ENCODE measurements at regions not wholly inside any gene's neighbourhood (a gene's known extent, or its start where the extent isn't known, plus 50 kb on each side); places are given as distances from the start of the nearest gene placed in this dataset.

DNA sequence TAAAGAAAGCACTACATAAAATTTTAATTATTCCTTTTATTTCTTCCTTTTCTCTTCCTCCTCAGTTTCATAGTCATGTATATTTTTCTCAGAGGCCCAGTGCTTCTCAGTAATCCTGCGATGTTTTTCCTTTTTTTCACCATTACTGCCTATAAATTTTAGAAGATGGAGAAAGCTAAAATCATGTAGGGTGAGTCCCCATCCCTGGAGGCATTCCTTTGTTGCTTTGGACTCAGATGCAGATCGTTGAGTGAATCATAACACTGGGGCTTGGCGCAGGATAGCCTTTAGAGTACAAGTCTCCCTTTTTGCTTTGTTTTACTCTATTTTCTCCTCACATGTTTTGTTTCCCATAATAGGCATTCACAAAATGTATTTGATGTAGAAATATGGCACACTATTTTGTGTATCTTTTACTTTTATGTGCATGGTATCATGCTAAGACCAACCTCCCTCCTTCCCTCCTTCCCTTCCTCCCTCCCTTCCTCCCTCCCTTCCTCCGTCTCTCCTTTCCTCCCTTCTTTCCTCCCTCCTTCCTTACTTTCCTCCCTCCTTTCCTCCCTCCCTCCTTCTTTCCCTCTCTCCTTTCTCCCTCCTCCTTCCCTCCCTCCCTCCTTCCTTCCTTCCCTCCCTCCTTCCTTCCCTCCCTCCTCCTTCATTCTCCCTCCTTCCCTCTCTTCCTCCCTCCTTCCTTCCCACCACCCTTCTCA, 72.4 kb downstream of the NUDT12 start:
- TF ChIP-seq RAD21 (IDR thresholded peaks at IDR 0.05; ENCODE audit: low read length) (no peak), POLR2A (IDR thresholded peaks at IDR 0.05; ENCODE audit: low read depth, low read length) (no peak), SMC3 (IDR thresholded peaks at IDR 0.05; ENCODE audit: low read depth, low read length) (no peak), CEBPB (IDR thresholded peaks at IDR 0.05; ENCODE audit: low read depth, low read length) (no peak), RCOR1 (IDR thresholded peaks at IDR 0.05; ENCODE audit: insufficient replicate concordance, low read length) (no peak)
- TF ChIP-seq, protein P1, sequence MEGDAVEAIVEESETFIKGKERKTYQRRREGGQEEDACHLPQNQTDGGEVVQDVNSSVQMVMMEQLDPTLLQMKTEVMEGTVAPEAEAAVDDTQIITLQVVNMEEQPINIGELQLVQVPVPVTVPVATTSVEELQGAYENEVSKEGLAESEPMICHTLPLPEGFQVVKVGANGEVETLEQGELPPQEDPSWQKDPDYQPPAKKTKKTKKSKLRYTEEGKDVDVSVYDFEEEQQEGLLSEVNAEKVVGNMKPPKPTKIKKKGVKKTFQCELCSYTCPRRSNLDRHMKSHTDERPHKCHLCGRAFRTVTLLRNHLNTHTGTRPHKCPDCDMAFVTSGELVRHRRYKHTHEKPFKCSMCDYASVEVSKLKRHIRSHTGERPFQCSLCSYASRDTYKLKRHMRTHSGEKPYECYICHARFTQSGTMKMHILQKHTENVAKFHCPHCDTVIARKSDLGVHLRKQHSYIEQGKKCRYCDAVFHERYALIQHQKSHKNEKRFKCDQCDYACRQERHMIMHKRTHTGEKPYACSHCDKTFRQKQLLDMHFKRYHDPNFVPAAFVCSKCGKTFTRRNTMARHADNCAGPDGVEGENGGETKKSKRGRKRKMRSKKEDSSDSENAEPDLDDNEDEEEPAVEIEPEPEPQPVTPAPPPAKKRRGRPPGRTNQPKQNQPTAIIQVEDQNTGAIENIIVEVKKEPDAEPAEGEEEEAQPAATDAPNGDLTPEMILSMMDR (conservative IDR thresholded peaks at IDR 0.05; ENCODE audit: low read depth, low read length), result no peak
- TF ChIP-seq, protein P2, sequence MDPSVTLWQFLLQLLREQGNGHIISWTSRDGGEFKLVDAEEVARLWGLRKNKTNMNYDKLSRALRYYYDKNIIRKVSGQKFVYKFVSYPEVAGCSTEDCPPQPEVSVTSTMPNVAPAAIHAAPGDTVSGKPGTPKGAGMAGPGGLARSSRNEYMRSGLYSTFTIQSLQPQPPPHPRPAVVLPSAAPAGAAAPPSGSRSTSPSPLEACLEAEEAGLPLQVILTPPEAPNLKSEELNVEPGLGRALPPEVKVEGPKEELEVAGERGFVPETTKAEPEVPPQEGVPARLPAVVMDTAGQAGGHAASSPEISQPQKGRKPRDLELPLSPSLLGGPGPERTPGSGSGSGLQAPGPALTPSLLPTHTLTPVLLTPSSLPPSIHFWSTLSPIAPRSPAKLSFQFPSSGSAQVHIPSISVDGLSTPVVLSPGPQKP (IDR thresholded peaks at IDR 0.05; ENCODE audit: borderline replicate concordance, low read depth, low read length), result no peak
- TF ChIP-seq, protein P3, sequence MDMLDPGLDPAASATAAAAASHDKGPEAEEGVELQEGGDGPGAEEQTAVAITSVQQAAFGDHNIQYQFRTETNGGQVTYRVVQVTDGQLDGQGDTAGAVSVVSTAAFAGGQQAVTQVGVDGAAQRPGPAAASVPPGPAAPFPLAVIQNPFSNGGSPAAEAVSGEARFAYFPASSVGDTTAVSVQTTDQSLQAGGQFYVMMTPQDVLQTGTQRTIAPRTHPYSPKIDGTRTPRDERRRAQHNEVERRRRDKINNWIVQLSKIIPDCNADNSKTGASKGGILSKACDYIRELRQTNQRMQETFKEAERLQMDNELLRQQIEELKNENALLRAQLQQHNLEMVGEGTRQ (IDR thresholded peaks at IDR 0.05; ENCODE audit: low read depth, low read length), result no peak
